Upper lobe of left lung (tissue), 6 donors: ENCODE measurements at regions not wholly inside any gene's neighbourhood (a gene's known extent, or its start where the extent isn't known, plus 50 kb on each side); places are given as distances from the start of the nearest gene placed in this dataset.

Source experiments
- ATAC-seq, 2 donors: fragments of 200-7000 bp; cut with Tn5 transposase; one replicate each; pipeline ENCODE4 v1.9.1; 2022; ENCODE audit warnings: mild to moderate bottlenecking in 2 of 2, moderate library complexity in 2 of 2; ENCODE audit not compliant: low FRiP score in 2 of 2
- DNase-seq, 2 donors: peaks; one replicate each; pipeline ENCODE4 v3.0.0-alpha.2; 2019 to 2020
- H3K27ac ChIP-seq, 4 donors: fragments of 200-600 bp; sonication (generic); one replicate each; pipeline ENCODE4 v1.5.1; 2016 to 2019
- H3K27me3 ChIP-seq, 4 donors: fragments of 200-600 bp; sonication (generic); one replicate each; pipeline ENCODE4 v1.5.1; 2017 to 2019
- H3K36me3 ChIP-seq, 4 donors: fragments of 200-600 bp; sonication (generic); one replicate each; pipeline ENCODE4 v1.5.1; 2016 to 2019
- H3K4me1 ChIP-seq, 4 donors: fragments of 200-600 bp; sonication (generic); one replicate each; pipeline ENCODE4 v1.5.1; 2018 to 2019
- H3K4me3 ChIP-seq, 4 donors: fragments of 200-600 bp; sonication (generic); one replicate each; pipeline ENCODE4 v1.5.1; 2017 to 2019; ENCODE audit warnings: mild to moderate bottlenecking in 2 of 4, moderate library complexity in 1 of 4
- H3K9me3 ChIP-seq, 4 donors: fragments of 200-600 bp; sonication (generic); one replicate each; pipeline ENCODE4 v1.5.1; 2018 to 2019
- EP300 ChIP-seq, 4 donors: sonication (generic); formaldehyde crosslinking; IDR thresholded peaks; one replicate each; pipeline ENCODE4 v1.5.1; 2017; ENCODE audit warnings: antibody characterized with exemption in 4 of 4, control low read depth in 2 of 4
- POLR2A ChIP-seq, 4 donors: fragments of 450-650 bp; IDR thresholded peaks; one replicate each; pipeline ENCODE4 v1.5.1; 2016 to 2017; ENCODE audit warnings: antibody characterized with exemption in 4 of 4, mild to moderate bottlenecking in 2 of 4
- POLR2AphosphoS5 ChIP-seq, 2 donors: sonication (generic); formaldehyde crosslinking; IDR thresholded peaks; one replicate each; pipeline ENCODE4 v1.5.1; 2017; ENCODE audit warnings: antibody characterized with exemption in 2 of 2
- WGBS, 2 donors: methylation state at CpG; one replicate each; pipeline ENCODE4 v1.1.5; 2017 to 2018; 5-methylcytosine and 5-hydroxymethylcytosine counted together
- TF ChIP-seq, protein P1 (sequence below), 6 experiments: fragments of 450-650 bp in 4 of 6; fragments of 200-600 bp in 2 of 6; sonication (generic) in 2 of 6; IDR thresholded peaks; one replicate each; pipeline ENCODE4 v1.5.1; 2016 to 2019; ENCODE audit warnings: antibody characterized with exemption in 6 of 6
- donor health status: DM: no; HTN: no; CAD: no; lungs with moderate emphysema.
- donor health status: DM: no; HTN: yes; CAD: no; lungs with severe emphysema.

DNA sequence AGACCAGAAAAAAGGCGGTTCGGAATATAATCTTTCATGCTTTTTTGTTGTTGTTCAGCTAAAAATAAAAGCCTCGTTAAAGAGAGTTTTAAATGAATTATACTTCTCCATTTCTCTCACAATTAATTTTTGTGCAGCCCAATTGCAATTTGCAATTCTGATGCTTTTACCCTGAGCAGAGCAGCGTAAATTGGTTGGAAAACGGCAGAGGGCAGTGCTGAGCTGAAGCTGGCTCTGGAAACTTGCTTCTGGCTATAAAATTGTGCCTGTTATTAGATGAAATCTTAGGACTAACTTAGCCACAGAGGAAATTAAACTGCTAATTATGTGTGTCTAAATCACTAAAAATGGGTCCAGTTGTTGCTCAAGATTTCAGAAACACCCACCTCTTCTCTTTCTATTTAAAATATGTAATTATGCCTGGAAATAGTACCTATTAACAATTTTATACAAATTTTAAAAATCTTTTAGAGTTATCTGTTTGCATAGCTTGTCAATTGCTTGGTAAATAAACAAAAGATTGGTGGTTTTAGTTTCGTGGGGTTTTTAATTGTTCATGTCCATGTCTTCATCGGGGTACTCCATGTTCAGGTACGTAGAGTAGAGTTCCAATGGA, 441.8 kb upstream of the TLE4 start:
- H3K4me1 ChIP-seq, result no peaks in the 10 kb centered on the region
- ATAC-seq (peak in 1 of 2 donors; percentile 76), DNase-seq (peak in 1 of 2 donors; percentile 40)
- WGBS, 2 donors, result 42 to 45% methylated on average over 8 of the region's 8 CpGs
- no peak overlapping the region for H3K4me3 ChIP-seq
- TF ChIP-seq POLR2AphosphoS5 (IDR thresholded peaks at IDR 0.05), result no peak
- TF ChIP-seq, protein P1, sequence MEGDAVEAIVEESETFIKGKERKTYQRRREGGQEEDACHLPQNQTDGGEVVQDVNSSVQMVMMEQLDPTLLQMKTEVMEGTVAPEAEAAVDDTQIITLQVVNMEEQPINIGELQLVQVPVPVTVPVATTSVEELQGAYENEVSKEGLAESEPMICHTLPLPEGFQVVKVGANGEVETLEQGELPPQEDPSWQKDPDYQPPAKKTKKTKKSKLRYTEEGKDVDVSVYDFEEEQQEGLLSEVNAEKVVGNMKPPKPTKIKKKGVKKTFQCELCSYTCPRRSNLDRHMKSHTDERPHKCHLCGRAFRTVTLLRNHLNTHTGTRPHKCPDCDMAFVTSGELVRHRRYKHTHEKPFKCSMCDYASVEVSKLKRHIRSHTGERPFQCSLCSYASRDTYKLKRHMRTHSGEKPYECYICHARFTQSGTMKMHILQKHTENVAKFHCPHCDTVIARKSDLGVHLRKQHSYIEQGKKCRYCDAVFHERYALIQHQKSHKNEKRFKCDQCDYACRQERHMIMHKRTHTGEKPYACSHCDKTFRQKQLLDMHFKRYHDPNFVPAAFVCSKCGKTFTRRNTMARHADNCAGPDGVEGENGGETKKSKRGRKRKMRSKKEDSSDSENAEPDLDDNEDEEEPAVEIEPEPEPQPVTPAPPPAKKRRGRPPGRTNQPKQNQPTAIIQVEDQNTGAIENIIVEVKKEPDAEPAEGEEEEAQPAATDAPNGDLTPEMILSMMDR (IDR thresholded peaks at IDR 0.05), result peak in 5 of 6 experiments; percentile 42 to 61 (median 60)
- H3K27ac ChIP-seq, result no peak overlapping the region
- no peaks in the 10 kb centered on the region for H3K9me3 ChIP-seq
- H3K27me3 ChIP-seq, result no peaks in the 10 kb centered on the region
- H3K36me3 ChIP-seq, result no peaks in the 10 kb centered on the region

DNA sequence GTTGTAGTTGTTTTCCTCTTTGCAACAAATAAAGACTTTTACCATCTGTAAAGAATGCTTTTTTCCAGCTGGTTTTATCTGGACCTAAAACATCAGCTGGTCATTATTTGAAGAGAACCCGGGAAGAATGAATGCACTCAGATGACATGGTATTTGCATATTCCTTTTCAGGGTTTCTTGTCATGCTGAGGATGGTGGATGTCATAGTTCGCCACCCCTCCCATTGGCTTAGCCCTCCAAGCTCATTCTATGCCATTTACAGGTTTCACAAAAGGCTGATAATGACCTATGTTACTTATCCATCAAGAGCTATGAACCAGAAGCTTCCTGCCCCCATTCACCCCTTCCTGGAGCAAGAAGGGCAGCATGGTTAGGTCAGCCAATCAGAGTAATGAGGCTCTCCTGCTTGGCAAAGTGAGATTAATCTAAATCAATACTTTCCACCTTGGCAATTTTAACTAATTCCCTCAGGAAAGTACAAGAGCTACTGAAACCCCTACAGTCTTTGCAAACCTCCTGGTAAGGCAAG, 440.5 kb upstream of the TLE4 start:
- no peaks in the 10 kb centered on the region for H3K4me1 ChIP-seq
- H3K9me3 ChIP-seq, result no peaks in the 10 kb centered on the region
- no peak for DNase-seq
- WGBS, 2 donors, result 81 to 84% methylated on average over 2 of the region's 2 CpGs
- no peak overlapping the region for H3K4me3 ChIP-seq
- no peak for ATAC-seq
- H3K27ac ChIP-seq, result no peak overlapping the region
- TF ChIP-seq, protein P1 (IDR thresholded peaks at IDR 0.05), result no peak
- TF ChIP-seq POLR2AphosphoS5 (IDR thresholded peaks at IDR 0.05), result no peak
- no peak for TF ChIP-seq POLR2A (IDR thresholded peaks at IDR 0.05)
- TF ChIP-seq EP300 (IDR thresholded peaks at IDR 0.05), result no peak
- no peaks in the 10 kb centered on the region for H3K36me3 ChIP-seq
- no peaks in the 10 kb centered on the region for H3K27me3 ChIP-seq

DNA sequence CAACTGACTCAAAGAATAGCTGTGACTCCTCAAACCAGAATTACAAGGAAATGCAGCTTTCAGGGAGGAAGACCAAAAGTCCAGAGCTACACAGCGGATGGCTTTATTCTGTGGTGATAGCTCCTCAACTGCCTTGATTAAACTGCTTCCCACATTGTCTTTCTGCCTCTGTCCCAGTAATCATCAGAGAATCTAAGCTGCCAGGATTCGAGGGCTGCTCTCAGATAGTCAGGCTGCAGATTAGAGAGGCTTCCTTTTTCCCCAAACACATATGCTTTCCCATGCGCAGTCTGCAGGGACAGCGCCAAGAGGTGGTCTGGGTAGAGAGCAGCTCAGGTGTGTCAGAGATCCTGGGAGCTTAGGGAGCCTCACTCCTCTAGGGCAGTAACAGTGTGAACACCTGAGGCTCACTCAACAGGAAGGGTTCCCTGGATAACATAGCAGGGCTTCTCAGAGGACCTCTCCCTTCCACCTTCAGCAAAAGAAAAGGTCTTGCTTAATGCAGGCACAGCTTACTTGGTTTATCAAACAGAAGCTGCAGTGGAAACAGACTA, 439.9 kb upstream of the TLE4 start:
- no peaks in the 10 kb centered on the region for H3K36me3 ChIP-seq
- no peaks in the 10 kb centered on the region for H3K9me3 ChIP-seq
- no peaks in the 10 kb centered on the region for H3K4me1 ChIP-seq
- ATAC-seq (no peak), DNase-seq (no peak)
- TF ChIP-seq, protein P1 (IDR thresholded peaks at IDR 0.05), result no peak
- TF ChIP-seq POLR2A (IDR thresholded peaks at IDR 0.05), result no peak
- no peak for TF ChIP-seq POLR2AphosphoS5 (IDR thresholded peaks at IDR 0.05)
- TF ChIP-seq EP300 (IDR thresholded peaks at IDR 0.05), result no peak
- no peaks in the 10 kb centered on the region for H3K27me3 ChIP-seq
- WGBS, 2 donors, result 78 to 86% methylated on average over 4 of the region's 4 CpGs
- no peak overlapping the region for H3K27ac ChIP-seq
- no peak overlapping the region for H3K4me3 ChIP-seq

DNA sequence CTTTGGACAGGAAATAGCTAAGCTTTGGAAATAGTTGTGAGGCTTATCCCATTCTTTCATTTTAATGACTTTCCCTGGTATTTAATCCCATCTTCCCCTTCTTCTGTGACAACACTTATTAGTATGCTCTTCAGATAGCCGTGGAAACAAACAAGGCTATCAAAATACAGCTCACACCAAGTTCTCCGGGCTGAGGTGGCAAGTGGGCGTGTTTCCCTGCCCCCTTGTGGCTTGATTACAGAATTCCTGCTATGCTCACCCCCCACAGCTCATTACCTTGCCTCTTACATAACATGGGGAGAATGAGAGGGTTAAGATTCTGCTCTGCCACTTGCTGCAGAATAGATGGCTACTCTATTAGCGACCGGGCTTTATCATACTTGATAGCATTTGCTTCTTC, 437.1 kb upstream of the TLE4 start:
- Histone ChIP-seq H3K27me3 (no peaks in the 10 kb centered on the region), H3K9me3 (no peaks in the 10 kb centered on the region), H3K4me3 (no peak overlapping the region), H3K27ac (no peak overlapping the region), H3K36me3 (no peaks in the 10 kb centered on the region), H3K4me1 (no peaks in the 10 kb centered on the region)
- 59 to 64% methylated on average over 5 of the region's 5 CpGs for WGBS, 2 donors
- ATAC-seq, result no peak
- DNase-seq, result no peak
- TF ChIP-seq POLR2A (IDR thresholded peaks at IDR 0.05), result no peak

DNA sequence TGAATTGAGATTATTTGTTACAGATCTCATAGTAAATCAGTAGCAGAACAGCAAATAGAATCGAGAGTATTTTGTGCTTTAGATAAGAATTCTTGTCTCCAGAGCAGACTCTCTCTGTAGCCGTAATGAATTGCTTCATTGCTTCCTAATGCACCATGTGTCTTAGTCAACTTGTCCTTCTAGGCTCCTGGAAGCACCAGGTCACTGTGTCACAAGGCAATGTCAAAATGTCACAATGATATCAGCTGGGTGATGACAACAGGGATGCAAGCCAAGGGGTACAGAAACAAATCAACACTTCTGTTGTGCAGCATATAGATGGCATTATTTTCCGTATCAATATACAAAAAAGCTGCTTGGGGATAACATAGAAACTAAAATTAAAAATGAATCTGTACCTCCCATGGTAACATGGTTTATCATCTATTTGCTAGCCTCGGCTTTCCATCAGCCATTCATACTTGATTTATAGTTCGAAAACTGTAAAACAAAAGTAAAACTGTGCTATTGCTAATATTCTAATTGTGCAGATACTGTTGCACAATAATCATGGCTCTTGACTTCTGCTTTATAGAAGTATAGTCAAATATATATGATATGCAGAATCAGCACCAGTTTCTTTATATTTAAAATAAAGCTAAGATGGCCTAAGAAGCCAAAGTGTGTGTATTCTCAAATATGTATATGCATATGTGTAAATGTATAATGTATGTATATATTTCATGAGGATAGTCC, 435.9 kb upstream of the TLE4 start:
- DNase-seq (no peak), ATAC-seq (no peak)
- H3K36me3 ChIP-seq, result no peaks in the 10 kb centered on the region
- H3K4me1 ChIP-seq, result no peaks in the 10 kb centered on the region
- 72 to 80% methylated on average over 5 of the region's 5 CpGs for WGBS, 2 donors
- no peaks in the 10 kb centered on the region for H3K27me3 ChIP-seq
- TF ChIP-seq, protein P1 (IDR thresholded peaks at IDR 0.05), result no peak
- no peak for TF ChIP-seq POLR2A (IDR thresholded peaks at IDR 0.05)
- no peak for TF ChIP-seq EP300 (IDR thresholded peaks at IDR 0.05)
- TF ChIP-seq POLR2AphosphoS5 (IDR thresholded peaks at IDR 0.05), result no peak
- no peak overlapping the region for H3K27ac ChIP-seq
- no peaks in the 10 kb centered on the region for H3K9me3 ChIP-seq
- H3K4me3 ChIP-seq, result no peak overlapping the region
